ENCODE measurements at regions not wholly inside any gene's neighbourhood (a gene's known extent, or its start where the extent isn't known, plus 50 kb on each side); places are given as distances from the start of the nearest gene placed in this dataset.

- DNase-seq (ENCODE audit: low read depth): no peak
- no peak for TF ChIP-seq CTCF (IDR thresholded peaks at IDR 0.05; ENCODE audit: insufficient read depth, low read depth, low read length, missing control alignments)
- H3K4me3 ChIP-seq (ENCODE audit: low read length): no peak overlapping the region
These were observed 545.3 kb upstream of the SALL1 start for GRCh38 chr16:51696376-51696775.

GRCh38 chr16:51691109-51691508 is 540.0 kb upstream of the SALL1 start:
- H3K4me3 ChIP-seq (ENCODE audit: low read length): no peak overlapping the region
- DNase-seq (ENCODE audit: low read depth): no peak
- no peak for TF ChIP-seq CTCF (IDR thresholded peaks at IDR 0.05; ENCODE audit: insufficient read depth, low read depth, low read length, missing control alignments)

GRCh38 chr16:51685498-51685897 is 534.4 kb upstream of the SALL1 start:
- H3K4me3 ChIP-seq (ENCODE audit: low read length): no peak overlapping the region
- TF ChIP-seq CTCF (IDR thresholded peaks at IDR 0.05; ENCODE audit: insufficient read depth, low read depth, low read length, missing control alignments): no peak
- no peak for DNase-seq (ENCODE audit: low read depth)

GRCh38 chr16:51683882-51684281 is 532.8 kb upstream of the SALL1 start:
- no peak for TF ChIP-seq CTCF (IDR thresholded peaks at IDR 0.05; ENCODE audit: insufficient read depth, low read depth, low read length, missing control alignments)
- DNase-seq (ENCODE audit: low read depth): no peak
- H3K4me3 ChIP-seq (ENCODE audit: low read length): no peak overlapping the region

GRCh38 chr16:51682905-51683304 is 531.8 kb upstream of the SALL1 start:
- no peak for DNase-seq (ENCODE audit: low read depth)
- no peak overlapping the region for H3K4me3 ChIP-seq (ENCODE audit: low read length)
- no peak for TF ChIP-seq CTCF (IDR thresholded peaks at IDR 0.05; ENCODE audit: insufficient read depth, low read depth, low read length, missing control alignments)

- TF ChIP-seq CTCF (IDR thresholded peaks at IDR 0.05; ENCODE audit: insufficient read depth, low read depth, low read length, missing control alignments): no peak
- DNase-seq (ENCODE audit: low read depth): no peak
These were observed 523.5 kb upstream of the SALL1 start for GRCh38 chr16:51674615-51675014.

GRCh38 chr16:51670527-51670926 is 519.5 kb upstream of the SALL1 start:
- no peak for DNase-seq (ENCODE audit: low read depth)
- no peak for TF ChIP-seq CTCF (IDR thresholded peaks at IDR 0.05; ENCODE audit: insufficient read depth, low read depth, low read length, missing control alignments)
- H3K4me3 ChIP-seq (ENCODE audit: low read length): no peak overlapping the region

More at GRCh38 chr16:51674615-51675014, 523.5 kb upstream of the SALL1 start:
- no peak overlapping the region for H3K4me3 ChIP-seq (ENCODE audit: low read length)

All from epithelial cell of esophagus (primary cell).